OCI-LY7 (cell line): ENCODE measurements at regions not wholly inside any gene's neighbourhood (a gene's known extent, or its start where the extent isn't known, plus 50 kb on each side); places are given as distances from the start of the nearest gene placed in this dataset.

Experiments
- CTCF ChIP-seq: fragments of 200-600 bp; sonication (generic); conservative IDR thresholded peaks from 2 replicates; pipeline ENCODE4 v1.5.1; 2014; ENCODE audit warnings: mild to moderate bottlenecking, antibody characterized with exemption, low read length, moderate library complexity, mixed read lengths
- EZH2phosphoT487 ChIP-seq: fragments of 200-600 bp; sonication (generic); IDR thresholded peaks from 2 replicates; pipeline ENCODE4 v1.6.1; 2018; ENCODE audit warnings: low read depth, borderline replicate concordance, mild to moderate bottlenecking, mixed run types, antibody characterized with exemption, low read length, moderate library complexity, mixed read lengths

GRCh38 chr12:84760091-84760865 lies 152.3 kb downstream of the SLC6A15 start:
- no peak for TF ChIP-seq CTCF
- no peak for TF ChIP-seq EZH2phosphoT487
